Fibroblast of villous mesenchyme (primary cell): ENCODE measurements at regions not wholly inside any gene's neighbourhood (a gene's known extent, or its start where the extent isn't known, plus 50 kb on each side); places are given as distances from the start of the nearest gene placed in this dataset.

Experiments
- DNase-seq: peaks from one replicate; pipeline ENCODE4 v3.0.0-alpha.2; 2010; ENCODE audit warnings: low read depth
- H3K4me3 ChIP-seq: 2 replicates; pipeline ENCODE4 v1.5.1; 2011; ENCODE audit warnings: low read depth, mild to moderate bottlenecking, low read length
- CTCF ChIP-seq: IDR thresholded peaks from 2 replicates; pipeline ENCODE4 v1.5.1; 2012; ENCODE audit warnings: low read depth, mild to moderate bottlenecking, low read length; ENCODE audit not compliant: insufficient read depth

DNA sequence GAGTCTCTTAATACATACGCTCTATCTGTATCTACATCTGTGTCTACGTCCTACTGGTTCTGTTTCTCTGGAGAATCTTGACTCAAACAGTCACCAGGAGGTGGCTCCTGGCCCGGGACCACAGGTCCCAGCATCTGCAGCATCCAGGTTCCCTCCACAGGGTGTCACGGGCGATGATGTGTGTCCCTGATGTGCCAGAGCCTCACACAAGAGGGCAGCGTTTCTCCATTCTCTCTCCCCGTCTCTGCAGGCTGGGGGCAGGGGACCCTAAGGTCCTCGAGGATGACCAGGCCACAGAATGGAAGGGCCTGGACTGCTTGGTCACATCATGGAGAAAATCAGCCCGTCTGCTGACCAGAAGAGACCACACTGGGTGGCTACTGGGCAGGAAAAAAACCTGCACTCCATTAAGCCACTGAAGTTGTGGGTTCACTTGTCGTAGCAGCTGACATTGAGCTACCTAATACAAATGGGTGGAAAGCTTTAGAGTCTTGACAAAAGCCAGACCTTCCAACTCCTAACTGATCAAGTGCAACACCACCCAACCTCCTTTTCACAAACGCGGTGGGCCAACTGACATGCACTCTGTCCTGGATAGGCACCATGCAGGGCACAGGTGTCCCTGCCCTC lies 392.5 kb downstream of the CTTN start:
- no peak for DNase-seq
- no peak overlapping the region for H3K4me3 ChIP-seq
- TF ChIP-seq CTCF: no peak

- no peak overlapping the region for H3K4me3 ChIP-seq
- no peak for DNase-seq
- no peak for TF ChIP-seq CTCF
These were observed 398.4 kb downstream of the CTTN start for GRCh38 chr11:70796648-70797227.

- no peak overlapping the region for H3K4me3 ChIP-seq
- DNase-seq: no peak
- no peak for TF ChIP-seq CTCF
These were observed 400.0 kb downstream of the CTTN start for GRCh38 chr11:70798296-70798695.

DNA sequence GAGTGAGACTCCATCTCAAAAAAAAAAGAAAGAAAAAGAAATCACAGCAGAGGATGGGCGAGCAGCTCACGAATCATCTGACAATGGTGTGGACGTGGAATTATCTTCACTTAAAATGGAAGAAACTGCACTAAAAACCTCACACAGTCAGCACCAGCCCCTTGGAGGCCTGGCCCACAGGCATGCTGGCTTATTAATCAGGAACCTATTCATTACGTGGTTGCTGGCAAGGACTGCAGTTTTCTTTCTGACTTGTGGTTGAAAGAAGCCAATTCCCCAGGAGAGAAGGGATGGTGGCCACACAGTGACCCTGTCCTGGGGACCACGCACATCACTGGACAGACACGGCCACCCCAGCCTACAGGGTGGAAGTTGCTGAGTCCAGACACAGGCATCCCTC lies 401.1 kb downstream of the CTTN start:
- TF ChIP-seq CTCF: no peak
- DNase-seq: no peak
- H3K4me3 ChIP-seq: no peak overlapping the region

DNA sequence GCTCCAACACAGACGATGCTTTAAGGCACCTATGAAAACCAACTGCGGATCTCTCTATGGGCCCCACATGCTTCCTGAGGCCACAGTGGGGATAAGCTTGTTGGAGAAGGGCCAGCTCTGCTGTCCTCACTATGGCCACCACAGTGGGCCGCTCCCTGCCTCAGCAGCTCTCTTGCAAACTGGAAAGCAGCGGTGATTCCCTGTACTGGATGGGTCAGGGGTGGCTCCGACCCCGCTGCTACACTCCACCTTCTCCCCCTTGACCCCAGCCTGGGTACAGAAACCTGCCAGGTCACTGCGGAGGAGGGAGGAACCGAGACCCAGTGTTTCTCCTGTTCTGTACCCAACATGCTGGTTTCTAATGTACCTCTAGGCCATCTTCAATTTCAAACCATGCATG lies 403.9 kb downstream of the CTTN start:
- DNase-seq: no peak
- H3K4me3 ChIP-seq: no peak overlapping the region
- TF ChIP-seq CTCF: no peak

GRCh38 chr11:70804139-70804837 lies 406.0 kb downstream of the CTTN start:
- H3K4me3 ChIP-seq: no peak overlapping the region
- TF ChIP-seq CTCF: no peak
- no peak for DNase-seq

GRCh38 chr11:70805243-70805642 lies 406.9 kb downstream of the CTTN start:
- no peak overlapping the region for H3K4me3 ChIP-seq
- DNase-seq: no peak
- no peak for TF ChIP-seq CTCF
